PC-9 (cell line): ENCODE measurements at regions not wholly inside any gene's neighbourhood (a gene's known extent, or its start where the extent isn't known, plus 50 kb on each side); places are given as distances from the start of the nearest gene placed in this dataset.

Experiments used
- BruUV-seq: library from RNA; stranded (reverse); fragments of 400-500 nt; replicated peaks from 2 replicates; lab custom pipeline; 2021; lab: Mats Ljungman, UMichigan
- CTCF ChIA-PET: fragments of 300-600 bp; sonication (Branson Sonifier 250); formaldehyde crosslinking; loops from one replicate; lab custom pipeline; 2022; ENCODE audit warnings: antibody characterized with exemption; lab: Charles Lee
- POLR2A ChIA-PET: fragments of 300-600 bp; sonication (Branson Sonifier 250); formaldehyde crosslinking; loops from one replicate; lab custom pipeline; 2022; ENCODE audit warnings: antibody characterized with exemption; ENCODE audit not compliant: unreplicated experiment; lab: Charles Lee
- DNase-seq, 2 experiments: peaks; one replicate each; pipeline versions ENCODE4 v3.0.0 to v3.0.0-alpha.2; 2015 to 2022; ENCODE audit warnings: mixed read lengths in 1 of 2
- H2AFZ ChIP-seq: fragments of 200-600 bp; sonication (generic); 2 replicates; pipeline ENCODE4 v1.8.1; 2017; ENCODE audit warnings: antibody characterized with exemption
- H3F3A ChIP-seq: fragments of 200-600 bp; sonication (generic); 2 replicates; pipeline ENCODE4 v1.8.1; 2017; ENCODE audit warnings: antibody characterized with exemption, mild to moderate bottlenecking, low read depth; ENCODE audit not compliant: insufficient read depth
- H3K27ac ChIP-seq: fragments of 200-600 bp; sonication (generic); 2 replicates; pipeline ENCODE4 v1.6.1; 2016; ENCODE audit warnings: mixed run types
- H3K27me3 ChIP-seq: fragments of 200-600 bp; sonication (generic); 2 replicates; pipeline ENCODE4 v1.6.1; 2016; ENCODE audit warnings: low read depth, mixed run types; ENCODE audit not compliant: insufficient read depth
- H3K36me3 ChIP-seq: fragments of 200-600 bp; sonication (generic); 2 replicates; pipeline ENCODE4 v1.6.1; 2016; ENCODE audit warnings: low read depth, mixed run types
- H3K4me1 ChIP-seq: fragments of 200-600 bp; sonication (generic); replicated peaks from 2 replicates; pipeline ENCODE4 v1.6.1; 2016; ENCODE audit warnings: mixed run types; ENCODE audit not compliant: insufficient read depth
- H3K4me2 ChIP-seq: fragments of 200-600 bp; sonication (generic); 2 replicates; pipeline ENCODE4 v1.6.1; 2017; ENCODE audit warnings: mixed run types
- H3K4me3 ChIP-seq: fragments of 200-600 bp; sonication (generic); 2 replicates; pipeline ENCODE4 v1.6.1; 2016; ENCODE audit warnings: mixed run types
- H3K79me2 ChIP-seq: fragments of 200-600 bp; sonication (generic); 2 replicates; pipeline ENCODE4 v1.6.1; 2017; ENCODE audit warnings: low read depth, mixed run types
- H3K9me2 ChIP-seq: fragments of 200-600 bp; sonication (generic); 2 replicates; pipeline ENCODE4 v1.8.1; 2017; ENCODE audit warnings: mild to moderate bottlenecking; ENCODE audit not compliant: insufficient read depth
- H3K9me3 ChIP-seq: fragments of 200-600 bp; sonication (generic); 2 replicates; pipeline ENCODE4 v1.8.1; 2016; ENCODE audit warnings: low read depth; ENCODE audit not compliant: insufficient read depth
- H4K20me1 ChIP-seq: fragments of 200-600 bp; sonication (generic); 2 replicates; pipeline ENCODE4 v1.8.1; 2017; ENCODE audit not compliant: insufficient read depth
- CTCF ChIP-seq: fragments of 200-600 bp; sonication (generic); conservative IDR thresholded peaks from 2 replicates; pipeline ENCODE4 v1.6.1; 2017; ENCODE audit warnings: mixed run types, antibody characterized with exemption, mild to moderate bottlenecking, moderate library complexity
- EZH2 ChIP-seq: fragments of 200-600 bp; sonication (generic); IDR thresholded peaks from 2 replicates; pipeline ENCODE4 v1.8.0; 2017; ENCODE audit warnings: antibody characterized with exemption, low read depth
- intact Hi-C: fragments of 100-400 bp; cut with micrococcal nuclease; formaldehyde crosslinking; loops from one replicate; pipeline ENCODE4 v1.10.0; 2022; ENCODE audit not compliant: unreplicated experiment

DNA sequence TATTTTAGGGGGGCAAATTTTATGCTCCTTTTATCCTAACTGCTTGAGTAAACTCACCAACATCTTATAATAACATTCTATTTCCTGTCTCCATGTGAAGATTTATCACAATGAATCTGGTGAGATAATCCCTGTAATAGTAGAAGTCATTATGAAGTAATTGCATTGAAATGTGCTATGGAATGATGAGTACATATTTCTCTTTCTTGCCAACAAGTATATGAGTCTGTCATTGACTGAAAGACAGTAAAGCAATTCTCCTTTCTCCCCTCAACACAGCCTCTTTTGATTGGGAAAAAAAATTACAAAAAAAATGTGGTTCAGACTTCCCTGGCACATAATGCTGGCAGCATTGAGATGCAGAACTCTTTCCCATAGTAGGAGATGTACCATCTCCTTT, 459.2 kb upstream of the RGMB start:
- Histone ChIP-seq H3K27me3 (no peaks in the 10 kb centered on the region), H3K36me3 (no peaks in the 10 kb centered on the region), H3K9me2 (no peaks in the 10 kb centered on the region), H3K9me3 (peaks cover 7% of the 10 kb centered on the region; the same call in 1 of the 2 replicates), H3K27ac (0 out of 2 replicates have a peak overlapping the region, but pooled peaks have one; percentile 8), H3K4me1 (peaks cover 26% of the 10 kb centered on the region), H3K4me2 (no peak overlapping the region; the same call in 1 of the 2 replicates), H3K4me3 (no peak overlapping the region), H4K20me1 (no peaks in the 10 kb centered on the region), H2AFZ (no peak overlapping the region), H3F3A (peaks cover 16% of the 10 kb centered on the region), H3K79me2 (no peaks in the 10 kb centered on the region)
- TF ChIP-seq EZH2, result no peak
- no peak for TF ChIP-seq CTCF
- ChIA-PET CTCF (no interaction called here), POLR2A (no interaction called here)
- intact Hi-C loops, result loop anchor here (5.0 kb wide), 1 partner anchor 458 kb away; the partner anchor contains the start of gene RGMB
- BruUV-seq, result no TSS peak
- no peak for DNase-seq

GRCh38 chr5:98318386-98318785, 455.1 kb upstream of the RGMB start:
- POLR2A ChIA-PET, result interaction anchor here (0.6 kb wide), 1 partner anchor 673 kb away, joined by 3 read pairs; no protein-coding TSS in a partner anchor
- no peak overlapping the region for H3K4me3 ChIP-seq
- no peak for DNase-seq
- TF ChIP-seq CTCF, result no peak
- TF ChIP-seq EZH2, result no peak
- BruUV-seq, result no TSS peak
- H3K79me2 ChIP-seq, result no peaks in the 10 kb centered on the region
- no peaks in the 10 kb centered on the region for H3K36me3 ChIP-seq
- H2AFZ ChIP-seq, result no peak overlapping the region
- intact Hi-C loops, result no loop called here
- peaks cover 13% of the 10 kb centered on the region for H3K4me1 ChIP-seq
- CTCF ChIA-PET, result no interaction called here
- no peaks in the 10 kb centered on the region for H3K27me3 ChIP-seq
- H3K27ac ChIP-seq, result no peak overlapping the region
- no peaks in the 10 kb centered on the region for H3F3A ChIP-seq
- no peak overlapping the region for H3K4me2 ChIP-seq
- H3K9me2 ChIP-seq, result no peaks in the 10 kb centered on the region
- H3K9me3 ChIP-seq, result 0 out of 2 replicates have a peak, but pooled peaks cover 3% of the 10 kb centered on the region
- no peaks in the 10 kb centered on the region for H4K20me1 ChIP-seq

DNA sequence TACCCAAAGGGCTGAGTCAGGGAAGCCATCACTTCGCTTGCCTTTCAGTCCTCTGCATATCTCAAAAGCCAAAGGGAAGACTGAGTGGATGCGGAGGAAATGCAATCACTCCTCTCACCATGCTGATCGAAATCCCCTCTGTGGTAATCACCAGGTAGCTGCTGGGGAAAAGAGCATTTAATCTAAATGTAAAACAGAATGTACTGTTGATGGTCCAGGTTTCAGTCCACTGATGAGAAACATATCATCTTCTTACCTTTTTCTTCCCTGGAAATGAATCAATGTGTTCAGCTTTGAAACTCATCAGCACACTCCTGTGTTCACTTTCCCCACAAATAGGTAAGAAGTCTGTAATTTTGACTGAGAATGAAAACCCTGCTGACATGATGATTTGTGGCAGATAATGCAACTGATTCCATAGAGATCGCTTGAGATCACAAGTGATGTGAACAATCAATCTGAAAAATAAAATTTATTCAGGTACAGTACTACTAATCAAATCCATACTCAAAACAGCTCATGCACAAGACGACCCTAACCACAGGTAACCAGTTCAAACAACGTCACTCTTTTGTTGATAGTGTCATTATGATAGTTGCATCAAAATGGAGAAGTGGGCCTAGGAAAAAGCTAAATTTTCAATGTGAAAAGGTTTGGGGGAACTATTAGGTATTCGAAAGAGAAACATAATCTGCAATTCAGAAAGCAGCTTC, 454.0 kb upstream of the RGMB start:
- intact Hi-C loops, result no loop called here
- ChIA-PET CTCF (no interaction called here), POLR2A (no interaction called here)
- Histone ChIP-seq H3K9me3 (0 out of 2 replicates have a peak, but pooled peaks cover 3% of the 10 kb centered on the region), H3K27ac (no peak overlapping the region), H3K4me3 (no peak overlapping the region), H3K9me2 (no peaks in the 10 kb centered on the region), H3K4me1 (peaks cover 5% of the 10 kb centered on the region), H3K79me2 (no peaks in the 10 kb centered on the region), H4K20me1 (no peaks in the 10 kb centered on the region), H3F3A (no peaks in the 10 kb centered on the region), H2AFZ (no peak overlapping the region), H3K4me2 (no peak overlapping the region), H3K36me3 (no peaks in the 10 kb centered on the region), H3K27me3 (no peaks in the 10 kb centered on the region)
- no peak for TF ChIP-seq EZH2
- no peak for TF ChIP-seq CTCF
- BruUV-seq, result no TSS peak
- no peak for DNase-seq
